ENCODE measurements at regions not wholly inside any gene's neighbourhood (a gene's known extent, or its start where the extent isn't known, plus 50 kb on each side); places are given as distances from the start of the nearest gene placed in this dataset.

DNA sequence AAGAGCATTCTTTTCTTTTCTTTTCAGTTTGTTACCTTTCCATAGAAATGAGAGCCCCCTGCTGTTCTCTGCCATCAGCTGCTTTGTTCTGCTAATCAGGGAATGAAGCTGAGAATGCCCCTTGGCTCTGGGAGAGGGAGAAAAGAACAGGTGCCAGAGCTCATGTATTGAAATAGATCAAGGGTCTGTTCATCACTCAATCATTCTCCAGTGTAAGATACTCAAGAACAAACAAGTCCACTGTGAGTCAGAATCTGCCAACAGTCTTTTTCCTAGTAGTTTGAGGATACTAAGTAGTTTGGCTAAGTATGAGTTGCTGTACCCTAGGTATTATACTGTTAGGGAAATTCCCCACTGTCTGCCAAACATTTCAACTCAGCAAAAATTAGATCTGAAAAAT, 144.3 kb downstream of the RTL3 start:
- TF ChIP-seq CTCF (optimal IDR thresholded peaks at IDR 0.05 in 1 of 3, IDR thresholded peaks at IDR 0.05 in 1 of 3, conservative IDR thresholded peaks at IDR 0.05 in 1 of 3; ENCODE audit: extremely low read depth in 1 of 3, insufficient read depth in 2 of 3, low read length in 3 of 3) (no peak), EZH2 (IDR thresholded peaks at IDR 0.05; ENCODE audit: low read length) (no peak)
- H3K9me1 ChIP-seq (ENCODE audit: control insufficient read depth, extremely low read depth, insufficient read depth, low read length): no peaks in the 10 kb centered on the region
- dilution Hi-C loops (cut with MboI; ENCODE audit: extremely low pct_ligation_motif_present, low sequenced_read_pairs): no loop called here
- no peaks in the 10 kb centered on the region for H4K20me1 ChIP-seq (ENCODE audit: control insufficient read depth, extremely low read depth, insufficient read depth, low read length)
- peaks cover 12% of the 10 kb centered on the region for H3K4me1 ChIP-seq (ENCODE audit: control insufficient read depth, extremely low read depth, insufficient read depth, low read length)
- no peaks in the 10 kb centered on the region for H3K9me3 ChIP-seq (ENCODE audit: control insufficient read depth, low read depth, low read length)
- no peak overlapping the region for H3K9ac ChIP-seq (ENCODE audit: control insufficient read depth, extremely low read depth, insufficient read depth, low read length)
- no peak overlapping the region for H2AFZ ChIP-seq (ENCODE audit: control insufficient read depth, low read length)
- no peaks in the 10 kb centered on the region for H3K36me3 ChIP-seq (ENCODE audit: control insufficient read depth in 2 of 2, extremely low read depth in 1 of 2, insufficient read depth in 2 of 2, low read length in 2 of 2)
- FAIRE-seq (peak; percentile 9), DNase-seq (ENCODE audit: low read depth, low spot score) (peak; percentile 36)
- no peaks in the 10 kb centered on the region for H3K27me3 ChIP-seq (ENCODE audit: control insufficient read depth, extremely low read depth, insufficient read depth, low read length)
- no peaks in the 10 kb centered on the region for H3K79me2 ChIP-seq (ENCODE audit: control insufficient read depth, insufficient read depth, low read length)
- no peak overlapping the region for H3K4me3 ChIP-seq (ENCODE audit: control insufficient read depth in 2 of 3, extremely low read depth in 1 of 3, insufficient read depth in 2 of 3, low read depth in 1 of 3, low read length in 3 of 3)
- H3K27ac ChIP-seq (ENCODE audit: control insufficient read depth, insufficient read depth, low read length): no peak overlapping the region
- no peak overlapping the region for H3K4me2 ChIP-seq (ENCODE audit: control insufficient read depth, extremely low read depth, insufficient read depth, low read depth, low read length)

- Histone ChIP-seq H3K4me2 (ENCODE audit: control insufficient read depth, extremely low read depth, insufficient read depth, low read depth, low read length) (no peak overlapping the region), H3K9ac (ENCODE audit: control insufficient read depth, extremely low read depth, insufficient read depth, low read length) (no peak overlapping the region), H3K27me3 (ENCODE audit: control insufficient read depth, extremely low read depth, insufficient read depth, low read length) (no peaks in the 10 kb centered on the region), H4K20me1 (ENCODE audit: control insufficient read depth, extremely low read depth, insufficient read depth, low read length) (no peaks in the 10 kb centered on the region), H3K9me3 (ENCODE audit: control insufficient read depth, low read depth, low read length) (no peaks in the 10 kb centered on the region), H2AFZ (ENCODE audit: control insufficient read depth, low read length) (no peak overlapping the region), H3K36me3 (ENCODE audit: control insufficient read depth in 2 of 2, extremely low read depth in 1 of 2, insufficient read depth in 2 of 2, low read length in 2 of 2) (no peaks in the 10 kb centered on the region), H3K4me1 (ENCODE audit: control insufficient read depth, extremely low read depth, insufficient read depth, low read length) (peaks cover 12% of the 10 kb centered on the region), H3K4me3 (ENCODE audit: control insufficient read depth in 2 of 3, extremely low read depth in 1 of 3, insufficient read depth in 2 of 3, low read depth in 1 of 3, low read length in 3 of 3) (no peak overlapping the region), H3K27ac (ENCODE audit: control insufficient read depth, insufficient read depth, low read length) (no peak overlapping the region), H3K9me1 (ENCODE audit: control insufficient read depth, extremely low read depth, insufficient read depth, low read length) (no peaks in the 10 kb centered on the region), H3K79me2 (ENCODE audit: control insufficient read depth, insufficient read depth, low read length) (no peaks in the 10 kb centered on the region)
- dilution Hi-C loops (cut with MboI; ENCODE audit: extremely low pct_ligation_motif_present, low sequenced_read_pairs): no loop called here
- FAIRE-seq (no peak), DNase-seq (ENCODE audit: low read depth, low spot score) (no peak)
- no peak for TF ChIP-seq EZH2 (IDR thresholded peaks at IDR 0.05; ENCODE audit: low read length)
- TF ChIP-seq CTCF (optimal IDR thresholded peaks at IDR 0.05 in 1 of 3, IDR thresholded peaks at IDR 0.05 in 1 of 3, conservative IDR thresholded peaks at IDR 0.05 in 1 of 3; ENCODE audit: extremely low read depth in 1 of 3, insufficient read depth in 2 of 3, low read length in 3 of 3): no peak
These were observed 145.0 kb downstream of the RTL3 start for GRCh38 chrX:78513971-78514738.

All from keratinocyte (primary cell).